Activated T-cell treated with anti-CD3 and anti-CD28 coated beads, Interleukin-2, amount 50 U/mL, for 4 hours (primary cell): ENCODE measurements at regions not wholly inside any gene's neighbourhood (a gene's known extent, or its start where the extent isn't known, plus 50 kb on each side); places are given as distances from the start of the nearest gene placed in this dataset.
"Not testable (repeated sequence)": the region's sequence is repeated elsewhere in the genome, so short reads cannot be mapped to it uniquely, and the experiment has no call there.

Experiments used
- ATAC-seq, 2 donors: fragments of 200-7000 bp; cut with Tn5 transposase; one replicate each; pipeline ENCODE4 v1.10.0; 2021
- DNase-seq: peaks from one replicate; pipeline ENCODE4 v3.0.0-alpha.2; 2020
- H3K27me3 Mint-ChIP-seq: one replicate; pipeline ENCODE4 v1.8.0; 2021; ENCODE audit warnings: low read depth, mixed read lengths
- H3K36me3 Mint-ChIP-seq: one replicate; pipeline ENCODE4 v1.8.0; 2022; ENCODE audit warnings: mixed read lengths; ENCODE audit not compliant: insufficient read depth
- H3K4me1 Mint-ChIP-seq: one replicate; pipeline ENCODE4 v1.8.0; 2021; ENCODE audit warnings: low read depth, mixed read lengths
- H3K4me3 Mint-ChIP-seq: one replicate; pipeline ENCODE4 v1.8.0; 2021; ENCODE audit warnings: mild to moderate bottlenecking, moderate library complexity, mixed read lengths
- H3K9me3 Mint-ChIP-seq: one replicate; pipeline ENCODE4 v1.8.0; 2021; ENCODE audit warnings: mixed read lengths

DNA sequence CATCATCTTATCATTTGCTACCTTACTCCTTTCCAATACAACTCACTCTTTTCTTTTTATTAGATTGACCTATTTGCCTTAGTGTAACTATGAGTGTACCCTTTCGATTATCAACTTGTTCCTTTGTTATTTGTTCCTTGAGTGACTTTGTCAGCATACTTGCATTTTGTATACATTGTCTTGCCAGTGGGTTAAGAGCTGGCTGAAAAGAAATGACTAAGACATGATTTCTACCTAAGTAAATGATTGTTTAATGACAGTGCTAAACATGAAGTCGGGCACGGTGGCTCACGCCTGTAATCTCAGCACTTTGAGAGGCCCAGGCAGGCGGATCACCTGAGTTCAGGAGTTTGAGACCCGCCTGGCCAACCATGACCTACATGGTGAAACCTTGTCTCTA lies 1042.3 kb downstream of the TBL1XR1 start:
- DNase-seq (no peak), ATAC-seq (no peak)
- peaks cover 5% of the 10 kb centered on the region for H3K9me3 Mint-ChIP-seq
- no peaks in the 10 kb centered on the region for H3K27me3 Mint-ChIP-seq
- no peaks in the 10 kb centered on the region for H3K4me1 Mint-ChIP-seq
- no peaks in the 10 kb centered on the region for H3K36me3 Mint-ChIP-seq
- H3K4me3 Mint-ChIP-seq, result no peak overlapping the region

DNA sequence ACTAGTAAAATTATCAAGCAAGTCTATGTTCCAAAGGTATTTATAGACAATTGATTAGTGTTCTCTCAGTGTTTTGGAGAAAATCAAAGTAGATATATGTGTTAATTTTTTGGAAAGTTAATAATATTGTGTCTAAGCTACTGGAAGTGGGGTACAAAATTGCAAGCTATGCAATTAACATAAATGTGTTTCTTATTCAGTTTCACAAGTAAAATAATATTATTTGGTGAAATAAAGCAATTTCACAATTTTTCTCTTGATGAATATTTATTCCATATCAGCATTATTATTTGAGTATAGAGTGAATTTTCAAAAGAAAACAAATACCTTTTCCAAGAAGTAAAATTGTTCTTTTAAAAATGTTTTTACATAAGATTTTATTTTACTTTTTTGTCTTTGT lies 1047.7 kb downstream of the TBL1XR1 start:
- no peaks in the 10 kb centered on the region for H3K27me3 Mint-ChIP-seq
- no peak for DNase-seq
- H3K9me3 Mint-ChIP-seq, result peaks cover 5% of the 10 kb centered on the region
- H3K4me3 Mint-ChIP-seq, result no peak overlapping the region
- no peak for ATAC-seq
- no peaks in the 10 kb centered on the region for H3K4me1 Mint-ChIP-seq
- H3K36me3 Mint-ChIP-seq, result no peaks in the 10 kb centered on the region

- H3K4me1 Mint-ChIP-seq, result no peaks in the 10 kb centered on the region
- DNase-seq (no peak), ATAC-seq (no peak)
- H3K4me3 Mint-ChIP-seq, result no peak overlapping the region
- H3K9me3 Mint-ChIP-seq, result peaks cover 11% of the 10 kb centered on the region
- no peaks in the 10 kb centered on the region for H3K36me3 Mint-ChIP-seq
- no peaks in the 10 kb centered on the region for H3K27me3 Mint-ChIP-seq
Observed at GRCh38 chr3:176147251-176147650, 1050.0 kb downstream of the TBL1XR1 start.

DNA sequence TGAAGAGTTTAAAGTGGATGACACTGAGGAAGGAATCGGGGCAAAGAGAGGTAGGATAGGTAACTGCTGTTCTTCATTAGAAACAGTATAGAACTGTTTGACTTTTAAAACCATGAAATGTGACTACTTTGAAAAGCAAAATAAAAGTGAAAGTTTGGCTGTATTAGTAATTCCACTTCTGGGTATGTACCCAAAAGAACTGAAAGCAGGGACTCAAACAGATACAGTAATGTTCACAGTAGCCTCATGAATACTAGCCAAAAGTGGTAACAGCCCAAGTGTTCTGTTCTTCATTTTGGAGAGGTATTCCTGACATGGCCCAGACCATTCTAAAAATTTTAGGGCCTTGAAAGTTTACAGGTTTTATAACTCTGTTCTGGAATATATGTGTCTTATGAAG lies 1055.4 kb downstream of the TBL1XR1 start:
- Mint-ChIP-seq H3K4me3 (no peak overlapping the region), H3K27me3 (no peaks in the 10 kb centered on the region)
- ATAC-seq, result no peak

GRCh38 chr3:176120507-176120906 lies 1076.8 kb downstream of the TBL1XR1 start:
- no peaks in the 10 kb centered on the region for H3K36me3 Mint-ChIP-seq
- peaks cover 5% of the 10 kb centered on the region for H3K9me3 Mint-ChIP-seq
- no peaks in the 10 kb centered on the region for H3K4me1 Mint-ChIP-seq
- no peak for DNase-seq
- H3K4me3 Mint-ChIP-seq, result no peak overlapping the region
- ATAC-seq, result no peak
- H3K27me3 Mint-ChIP-seq, result no peaks in the 10 kb centered on the region

More for the DNA sequence above, 1055.4 kb downstream of the TBL1XR1 start:
- Mint-ChIP-seq H3K36me3 (no peaks in the 10 kb centered on the region), H3K4me1 (no peaks in the 10 kb centered on the region), H3K9me3 (peaks cover 20% of the 10 kb centered on the region)
- no peak for DNase-seq

DNA sequence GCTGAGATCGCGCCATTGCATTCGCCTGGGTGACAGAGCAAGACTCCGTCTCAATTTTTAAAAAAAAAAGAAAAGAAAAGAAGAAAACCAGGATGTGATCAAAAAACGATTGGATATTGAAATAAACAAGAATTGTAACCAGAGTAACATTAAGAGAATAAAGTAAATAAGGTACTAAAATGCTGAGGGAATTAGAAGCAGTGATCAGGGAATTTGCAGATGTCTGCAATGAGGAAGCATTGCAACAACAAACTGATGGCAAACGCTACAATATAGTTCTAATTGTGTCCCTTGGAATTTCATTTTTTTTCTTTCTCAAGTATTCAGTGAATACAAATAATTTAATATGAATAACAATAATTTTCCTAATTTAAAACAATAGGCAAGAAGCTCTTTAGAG lies 1077.5 kb downstream of the TBL1XR1 start:
- H3K9me3 Mint-ChIP-seq, result peaks cover 6% of the 10 kb centered on the region
- H3K27me3 Mint-ChIP-seq, result no peaks in the 10 kb centered on the region
- H3K4me1 Mint-ChIP-seq, result no peaks in the 10 kb centered on the region
- ATAC-seq, result no peak
- no peak overlapping the region for H3K4me3 Mint-ChIP-seq
- H3K36me3 Mint-ChIP-seq, result no peaks in the 10 kb centered on the region
- DNase-seq, result no peak

GRCh38 chr3:176106380-176106779 lies 1090.9 kb downstream of the TBL1XR1 start:
- H3K4me1 Mint-ChIP-seq, result no peaks in the 10 kb centered on the region
- peaks cover 12% of the 10 kb centered on the region for H3K9me3 Mint-ChIP-seq
- no peak overlapping the region for H3K4me3 Mint-ChIP-seq
- ATAC-seq (no peak), DNase-seq (no peak)
- H3K27me3 Mint-ChIP-seq, result no peaks in the 10 kb centered on the region
- H3K36me3 Mint-ChIP-seq, result no peaks in the 10 kb centered on the region

DNA sequence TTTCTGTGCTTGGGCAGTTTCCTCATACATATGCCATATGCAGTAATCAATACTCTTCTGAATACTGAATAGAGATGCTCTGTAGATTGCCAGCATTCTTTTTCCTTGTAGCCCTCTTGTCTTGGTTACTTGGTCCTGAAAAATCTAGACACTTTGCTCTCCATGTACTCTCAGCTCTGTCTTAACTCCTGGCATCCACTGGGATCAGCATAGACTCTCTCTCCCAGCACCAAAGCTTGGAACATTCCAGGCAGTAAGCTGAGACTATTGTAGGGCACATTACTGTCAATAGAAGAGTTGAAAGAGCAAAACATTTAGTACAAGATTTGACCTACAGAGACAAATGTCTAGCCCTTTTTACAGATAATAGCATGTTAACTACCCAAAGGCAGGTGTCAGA lies 1100.3 kb downstream of the TBL1XR1 start:
- Mint-ChIP-seq H3K27me3 (no peaks in the 10 kb centered on the region), H3K4me3 (no peak overlapping the region), H3K9me3 (peaks cover 24% of the 10 kb centered on the region), H3K4me1 (no peaks in the 10 kb centered on the region), H3K36me3 (no peaks in the 10 kb centered on the region)
- ATAC-seq, result no peak
- no peak for DNase-seq

DNA sequence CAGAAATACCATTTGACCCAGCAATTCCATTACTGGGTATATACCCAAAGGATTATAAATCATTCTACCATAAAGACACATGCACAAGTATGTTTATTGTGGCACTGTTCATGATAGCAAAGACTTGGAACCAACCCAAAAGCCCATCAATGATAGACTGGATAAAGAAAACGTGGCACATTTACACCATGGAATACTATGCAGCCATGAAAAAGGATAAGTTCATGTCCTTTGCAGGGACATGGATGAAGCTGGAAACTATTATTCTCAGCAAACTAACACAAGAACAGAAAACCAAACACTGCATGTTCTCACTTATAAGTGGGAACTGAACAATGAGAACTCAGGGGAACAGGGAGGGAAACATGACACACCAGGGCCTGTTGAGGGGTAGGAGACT lies 1103.4 kb downstream of the TBL1XR1 start:
- not testable (repeated sequence) for H3K4me3 Mint-ChIP-seq, H3K4me1 Mint-ChIP-seq, H3K27me3 Mint-ChIP-seq, H3K36me3 Mint-ChIP-seq, ATAC-seq, DNase-seq
- H3K9me3 Mint-ChIP-seq, result peaks cover 14% of the 10 kb centered on the region

DNA sequence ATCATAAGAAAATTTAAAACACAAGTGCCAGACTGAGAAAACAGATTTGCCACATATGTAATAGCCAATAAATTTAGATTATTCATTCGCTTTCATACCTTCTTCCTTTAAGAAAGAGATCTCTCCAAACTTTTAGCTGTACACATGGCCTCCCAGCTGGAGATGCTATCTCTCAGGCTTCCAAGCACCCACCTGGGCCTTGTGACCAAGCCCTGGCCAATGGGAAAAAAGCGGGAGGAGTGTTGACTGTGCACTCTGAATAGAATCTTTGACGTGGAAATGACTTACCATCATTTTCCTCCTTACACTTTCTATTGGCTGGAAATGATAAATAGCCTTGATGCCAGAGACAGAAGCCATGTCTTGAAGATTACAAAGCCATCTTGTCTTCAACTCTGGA lies 1106.6 kb downstream of the TBL1XR1 start:
- no peaks in the 10 kb centered on the region for H3K4me1 Mint-ChIP-seq
- no peaks in the 10 kb centered on the region for H3K27me3 Mint-ChIP-seq
- no peaks in the 10 kb centered on the region for H3K36me3 Mint-ChIP-seq
- H3K4me3 Mint-ChIP-seq, result no peak overlapping the region
- DNase-seq (no peak), ATAC-seq (no peak)
- peaks cover 21% of the 10 kb centered on the region for H3K9me3 Mint-ChIP-seq

DNA sequence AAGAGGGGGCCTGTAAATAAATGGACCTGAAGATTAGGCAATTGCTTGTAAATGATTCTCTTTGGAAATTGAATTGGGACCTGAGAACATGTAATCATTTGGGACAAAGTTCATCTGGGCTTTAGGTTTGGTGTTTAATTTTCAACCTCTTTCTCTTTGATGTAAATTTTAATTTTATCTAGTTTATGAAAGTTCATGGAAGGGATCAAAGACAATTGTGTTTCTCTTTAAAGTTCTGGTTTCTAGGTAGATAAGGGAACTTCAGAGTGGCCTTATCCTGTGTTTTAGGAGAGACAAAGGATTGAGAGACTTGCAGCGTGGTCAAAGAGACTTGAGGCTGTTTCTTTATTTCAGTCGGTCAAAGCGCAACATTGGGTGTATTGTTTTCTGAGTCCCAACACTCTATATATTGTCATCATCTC lies 1108.3 kb downstream of the TBL1XR1 start:
- no peak overlapping the region for H3K4me3 Mint-ChIP-seq
- no peaks in the 10 kb centered on the region for H3K4me1 Mint-ChIP-seq
- DNase-seq, result no peak
- ATAC-seq, result no peak
- H3K36me3 Mint-ChIP-seq, result no peaks in the 10 kb centered on the region
- no peaks in the 10 kb centered on the region for H3K27me3 Mint-ChIP-seq
- H3K9me3 Mint-ChIP-seq, result peaks cover 21% of the 10 kb centered on the region

DNA sequence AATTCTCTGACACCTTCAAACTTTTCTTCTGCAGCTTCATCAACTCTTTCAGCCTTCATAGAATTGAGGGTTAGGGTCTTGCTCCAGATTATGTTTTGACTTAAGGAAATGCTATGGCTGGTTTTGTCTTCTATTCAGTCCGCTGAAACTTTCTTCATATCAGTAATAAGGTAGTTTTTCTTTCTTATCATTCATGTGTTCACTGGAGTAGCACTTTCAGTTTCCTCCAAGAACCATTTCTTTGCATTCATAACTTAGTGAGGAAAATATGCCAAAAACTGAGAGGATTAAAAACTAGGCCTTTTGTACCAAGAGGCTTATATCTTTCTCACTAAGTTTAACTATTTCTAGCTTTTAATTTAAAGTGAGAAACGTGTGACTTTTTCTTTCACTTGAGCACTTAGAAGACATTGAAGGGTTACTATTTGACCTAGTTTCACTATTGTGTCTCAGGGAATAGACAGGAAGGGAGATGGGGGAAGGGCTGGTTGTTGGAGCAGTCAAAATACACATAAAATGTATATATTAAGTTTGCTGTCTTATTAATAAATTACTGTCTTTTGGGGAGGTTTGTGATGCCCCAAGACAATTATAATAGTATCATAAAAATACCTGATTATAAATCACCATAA lies 1110.1 kb downstream of the TBL1XR1 start:
- Mint-ChIP-seq H3K36me3 (no peaks in the 10 kb centered on the region), H3K27me3 (no peaks in the 10 kb centered on the region), H3K4me3 (no peak overlapping the region), H3K9me3 (peaks cover 15% of the 10 kb centered on the region), H3K4me1 (no peaks in the 10 kb centered on the region)
- ATAC-seq, result no peak
- no peak for DNase-seq

- no peaks in the 10 kb centered on the region for H3K4me1 Mint-ChIP-seq
- no peak for ATAC-seq
- no peak for DNase-seq
- H3K4me3 Mint-ChIP-seq, result no peak overlapping the region
- H3K9me3 Mint-ChIP-seq, result peaks cover 5% of the 10 kb centered on the region
- no peaks in the 10 kb centered on the region for H3K36me3 Mint-ChIP-seq
- no peaks in the 10 kb centered on the region for H3K27me3 Mint-ChIP-seq
Observed at GRCh38 chr3:176079785-176080184, 1117.5 kb downstream of the TBL1XR1 start.

- Mint-ChIP-seq H3K36me3 (no peaks in the 10 kb centered on the region), H3K4me3 (no peak overlapping the region), H3K27me3 (no peaks in the 10 kb centered on the region), H3K9me3 (peaks cover 10% of the 10 kb centered on the region), H3K4me1 (no peaks in the 10 kb centered on the region)
- no peak for ATAC-seq
- DNase-seq, result no peak
Observed at GRCh38 chr3:176078906-176079305, 1118.4 kb downstream of the TBL1XR1 start.

DNA sequence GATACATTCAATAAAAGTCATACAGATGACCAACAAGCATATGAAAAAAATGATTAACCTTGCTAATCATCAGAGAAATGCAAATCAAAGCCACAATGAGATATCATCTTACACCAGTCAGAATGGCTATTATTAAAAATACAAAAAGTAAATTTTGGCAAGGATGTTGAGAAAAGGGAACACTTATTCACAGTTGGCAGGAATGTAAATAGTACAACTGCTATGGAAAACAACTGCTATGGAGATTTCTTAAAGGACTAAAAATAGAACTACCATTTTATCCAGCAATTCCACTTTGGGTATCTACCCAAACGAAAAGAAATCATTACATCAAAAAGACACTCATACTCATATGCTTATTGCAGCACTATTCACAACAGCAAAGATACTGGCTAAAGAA lies 1121.8 kb downstream of the TBL1XR1 start:
- DNase-seq (no peak), ATAC-seq (no peak)
- Mint-ChIP-seq H3K4me1 (no peaks in the 10 kb centered on the region), H3K36me3 (no peaks in the 10 kb centered on the region), H3K9me3 (peaks cover 10% of the 10 kb centered on the region), H3K4me3 (no peak overlapping the region), H3K27me3 (no peaks in the 10 kb centered on the region)

- DNase-seq (no peak), ATAC-seq (no peak)
- Mint-ChIP-seq H3K27me3 (no peaks in the 10 kb centered on the region), H3K4me1 (no peaks in the 10 kb centered on the region), H3K36me3 (no peaks in the 10 kb centered on the region), H3K4me3 (no peak overlapping the region), H3K9me3 (peaks cover 10% of the 10 kb centered on the region)
Observed at GRCh38 chr3:176075046-176075445, 1122.2 kb downstream of the TBL1XR1 start.
